ENCODE measurements at regions not wholly inside any gene's neighbourhood (a gene's known extent, or its start where the extent isn't known, plus 50 kb on each side); places are given as distances from the start of the nearest gene placed in this dataset.

DNA sequence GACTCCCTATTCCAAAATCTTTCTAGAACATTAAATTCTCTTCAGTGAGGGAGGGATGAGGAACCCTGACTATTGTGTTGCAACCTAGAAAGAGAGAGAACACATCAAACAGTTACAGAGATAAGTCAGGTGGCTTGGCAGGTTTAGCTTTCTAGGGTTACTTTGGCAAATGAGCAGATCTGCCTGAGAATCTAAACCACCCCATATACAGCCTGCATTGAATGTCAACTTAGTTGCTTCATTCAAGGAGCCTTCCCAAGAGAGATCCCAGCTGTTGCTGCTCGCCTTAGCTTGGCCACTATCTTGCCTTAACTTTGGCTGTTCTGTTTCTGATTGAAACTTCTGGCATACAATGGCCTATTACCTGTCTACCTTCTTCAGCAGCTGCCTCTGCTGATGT lies 74.7 kb upstream of the TCF21 start:
- Histone ChIP-seq H3K4me3 (ENCODE audit: low read depth, low read length) (no peak overlapping the region), H3K27me3 (replicated peaks; ENCODE audit: control insufficient read depth, insufficient read depth, low read length) (no peaks in the 10 kb centered on the region), H3K4me1 (no peaks in the 10 kb centered on the region), H3K36me3 (ENCODE audit: control insufficient read depth, insufficient read depth, low read length) (no peaks in the 10 kb centered on the region), H3K9me3 (no peaks in the 10 kb centered on the region)
- no peaks in the 10 kb centered on the region for H3K36me3 Mint-ChIP-seq (ENCODE audit: insufficient read depth, unreplicated experiment)
- intact Hi-C loops (cut with micrococcal nuclease; ENCODE audit: unreplicated experiment) = no loop called here
- no peak for DNase-seq
- POLR2A ChIA-PET = no interaction called here
- H3K4me3 Mint-ChIP-seq (ENCODE audit: unreplicated experiment) = no peak overlapping the region
- TF ChIP-seq, protein P1, sequence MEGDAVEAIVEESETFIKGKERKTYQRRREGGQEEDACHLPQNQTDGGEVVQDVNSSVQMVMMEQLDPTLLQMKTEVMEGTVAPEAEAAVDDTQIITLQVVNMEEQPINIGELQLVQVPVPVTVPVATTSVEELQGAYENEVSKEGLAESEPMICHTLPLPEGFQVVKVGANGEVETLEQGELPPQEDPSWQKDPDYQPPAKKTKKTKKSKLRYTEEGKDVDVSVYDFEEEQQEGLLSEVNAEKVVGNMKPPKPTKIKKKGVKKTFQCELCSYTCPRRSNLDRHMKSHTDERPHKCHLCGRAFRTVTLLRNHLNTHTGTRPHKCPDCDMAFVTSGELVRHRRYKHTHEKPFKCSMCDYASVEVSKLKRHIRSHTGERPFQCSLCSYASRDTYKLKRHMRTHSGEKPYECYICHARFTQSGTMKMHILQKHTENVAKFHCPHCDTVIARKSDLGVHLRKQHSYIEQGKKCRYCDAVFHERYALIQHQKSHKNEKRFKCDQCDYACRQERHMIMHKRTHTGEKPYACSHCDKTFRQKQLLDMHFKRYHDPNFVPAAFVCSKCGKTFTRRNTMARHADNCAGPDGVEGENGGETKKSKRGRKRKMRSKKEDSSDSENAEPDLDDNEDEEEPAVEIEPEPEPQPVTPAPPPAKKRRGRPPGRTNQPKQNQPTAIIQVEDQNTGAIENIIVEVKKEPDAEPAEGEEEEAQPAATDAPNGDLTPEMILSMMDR (IDR thresholded peaks at IDR 0.05; ENCODE audit: insufficient read depth in 1 of 2, low read depth in 1 of 2, low read length in 1 of 2, severe bottlenecking in 1 of 2, unreplicated experiment in 1 of 2) = no peak
- no peak overlapping the region for H3K27ac Mint-ChIP-seq (ENCODE audit: unreplicated experiment)
- H3K27me3 Mint-ChIP-seq (ENCODE audit: insufficient read depth, unreplicated experiment) = peaks cover 6% of the 10 kb centered on the region
- no TSS peak for BruUV-seq (replicated peaks)
- CTCF ChIA-PET = no interaction called here
- H3K9me3 Mint-ChIP-seq (ENCODE audit: unreplicated experiment) = no peaks in the 10 kb centered on the region
- H3K4me1 Mint-ChIP-seq (ENCODE audit: low read depth, unreplicated experiment) = no peaks in the 10 kb centered on the region

DNA sequence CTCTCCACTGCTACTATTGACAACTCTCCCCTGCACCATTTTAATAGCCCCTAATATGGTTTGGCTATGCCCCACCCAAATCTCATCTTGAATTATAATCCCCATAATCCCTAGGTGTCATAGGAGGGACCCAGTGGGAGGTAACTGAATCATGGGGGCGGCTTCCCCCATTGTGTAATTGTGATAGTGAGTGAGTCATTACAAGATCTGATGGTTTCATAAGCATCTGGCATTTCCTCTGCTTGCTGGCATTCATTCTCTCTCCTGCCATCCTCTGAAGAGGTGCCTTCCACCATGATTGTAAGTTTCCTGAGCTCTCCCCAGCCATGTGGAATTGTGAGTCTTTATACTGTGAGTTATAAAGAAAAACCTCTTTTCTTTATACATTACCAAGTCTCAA lies 74.1 kb upstream of the TCF21 start:
- BruUV-seq (replicated peaks) = no TSS peak
- Mint-ChIP-seq H3K27ac (ENCODE audit: unreplicated experiment) (no peak overlapping the region), H3K36me3 (ENCODE audit: insufficient read depth, unreplicated experiment) (no peaks in the 10 kb centered on the region), H3K9me3 (ENCODE audit: unreplicated experiment) (no peaks in the 10 kb centered on the region), H3K4me3 (ENCODE audit: unreplicated experiment) (no peak overlapping the region), H3K27me3 (ENCODE audit: insufficient read depth, unreplicated experiment) (peaks cover 6% of the 10 kb centered on the region), H3K4me1 (ENCODE audit: low read depth, unreplicated experiment) (no peaks in the 10 kb centered on the region)
- Histone ChIP-seq H3K36me3 (ENCODE audit: control insufficient read depth, insufficient read depth, low read length) (no peaks in the 10 kb centered on the region), H3K4me3 (ENCODE audit: low read depth, low read length) (no peak overlapping the region), H3K9me3 (no peaks in the 10 kb centered on the region), H3K4me1 (no peaks in the 10 kb centered on the region), H3K27me3 (replicated peaks; ENCODE audit: control insufficient read depth, insufficient read depth, low read length) (no peaks in the 10 kb centered on the region)
- no peak for DNase-seq
- CTCF ChIA-PET = no interaction called here
- TF ChIP-seq, protein P1 (IDR thresholded peaks at IDR 0.05; ENCODE audit: insufficient read depth in 1 of 2, low read depth in 1 of 2, low read length in 1 of 2, severe bottlenecking in 1 of 2, unreplicated experiment in 1 of 2) = no peak
- POLR2A ChIA-PET = no interaction called here
- intact Hi-C loops (cut with micrococcal nuclease; ENCODE audit: unreplicated experiment) = no loop called here

DNA sequence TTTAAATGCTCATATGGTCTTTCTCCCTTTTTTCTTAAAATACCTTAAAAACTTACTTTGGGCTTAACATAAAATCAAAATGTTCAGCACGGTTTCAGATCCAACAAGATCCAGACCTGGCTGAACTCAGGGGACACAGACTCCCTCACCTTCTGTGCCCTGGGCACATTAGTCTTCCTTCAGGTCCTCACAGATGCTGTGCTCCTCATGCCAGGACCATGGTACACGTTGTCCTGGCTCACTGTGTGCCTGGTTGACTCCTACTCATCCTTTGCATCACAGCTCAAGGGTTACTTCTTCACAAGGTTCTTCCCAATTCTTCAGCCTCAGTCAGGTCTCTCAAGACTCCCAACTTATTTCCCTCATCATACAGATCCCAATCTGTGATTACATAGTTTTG lies 73.6 kb upstream of the TCF21 start:
- no peaks in the 10 kb centered on the region for H3K36me3 Mint-ChIP-seq (ENCODE audit: insufficient read depth, unreplicated experiment)
- peaks cover 6% of the 10 kb centered on the region for H3K27me3 Mint-ChIP-seq (ENCODE audit: insufficient read depth, unreplicated experiment)
- H3K27ac Mint-ChIP-seq (ENCODE audit: unreplicated experiment) = no peak overlapping the region
- ChIA-PET CTCF (no interaction called here), POLR2A (no interaction called here)
- intact Hi-C loops (cut with micrococcal nuclease; ENCODE audit: unreplicated experiment) = no loop called here
- H3K9me3 Mint-ChIP-seq (ENCODE audit: unreplicated experiment) = no peaks in the 10 kb centered on the region
- Histone ChIP-seq H3K4me3 (ENCODE audit: low read depth, low read length) (no peak overlapping the region), H3K27me3 (replicated peaks; ENCODE audit: control insufficient read depth, insufficient read depth, low read length) (no peaks in the 10 kb centered on the region), H3K4me1 (no peaks in the 10 kb centered on the region), H3K9me3 (no peaks in the 10 kb centered on the region), H3K36me3 (ENCODE audit: control insufficient read depth, insufficient read depth, low read length) (no peaks in the 10 kb centered on the region)
- no TSS peak for BruUV-seq (replicated peaks)
- no peaks in the 10 kb centered on the region for H3K4me1 Mint-ChIP-seq (ENCODE audit: low read depth, unreplicated experiment)
- no peak for DNase-seq
- no peak overlapping the region for H3K4me3 Mint-ChIP-seq (ENCODE audit: unreplicated experiment)
- TF ChIP-seq, protein P1 (IDR thresholded peaks at IDR 0.05; ENCODE audit: insufficient read depth in 1 of 2, low read depth in 1 of 2, low read length in 1 of 2, severe bottlenecking in 1 of 2, unreplicated experiment in 1 of 2) = no peak

Measured in Caco-2 (cell line).